ENCODE measurements at regions not wholly inside any gene's neighbourhood (a gene's known extent, or its start where the extent isn't known, plus 50 kb on each side); places are given as distances from the start of the nearest gene placed in this dataset.

DNA sequence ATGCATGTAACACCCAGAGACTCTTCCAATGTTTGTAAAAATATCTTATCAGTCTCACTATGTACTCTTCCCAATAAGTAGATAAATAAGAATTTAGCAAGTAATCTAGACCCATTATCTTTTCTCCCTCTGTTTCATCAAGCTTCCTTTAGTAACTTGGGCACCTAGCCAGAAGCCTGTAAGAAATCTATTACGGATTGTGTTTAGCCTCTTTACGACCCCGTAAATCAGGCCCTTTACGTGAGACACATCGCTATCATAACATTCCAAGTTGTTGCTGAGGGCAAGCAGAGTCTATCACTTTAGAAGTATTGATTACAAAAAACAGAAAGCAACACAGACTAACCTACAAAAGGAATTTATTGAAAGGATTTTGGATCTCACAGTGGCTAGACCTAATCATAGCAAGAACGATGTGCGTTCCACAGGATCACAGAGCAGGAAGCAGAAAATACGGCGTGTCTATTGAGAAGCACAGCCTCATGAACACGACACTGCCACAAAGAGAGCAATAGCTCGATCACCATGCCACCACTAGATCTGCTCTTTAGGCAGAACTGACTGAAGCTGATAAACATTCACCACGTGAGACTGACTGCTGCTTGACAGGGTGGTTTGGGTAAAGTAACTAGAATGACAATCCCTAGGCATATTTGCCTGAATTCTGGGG is 922.1 kb downstream of the AMY1C start:
- H3K4me3 ChIP-seq (ENCODE audit: low read depth, poor library complexity, severe bottlenecking), result no peak overlapping the region
- DNase-seq (ENCODE audit: low spot score in 2 of 2), result no peak
- TF ChIP-seq POLR2A (IDR thresholded peaks at IDR 0.05), result no peak
- TF ChIP-seq, protein P1, sequence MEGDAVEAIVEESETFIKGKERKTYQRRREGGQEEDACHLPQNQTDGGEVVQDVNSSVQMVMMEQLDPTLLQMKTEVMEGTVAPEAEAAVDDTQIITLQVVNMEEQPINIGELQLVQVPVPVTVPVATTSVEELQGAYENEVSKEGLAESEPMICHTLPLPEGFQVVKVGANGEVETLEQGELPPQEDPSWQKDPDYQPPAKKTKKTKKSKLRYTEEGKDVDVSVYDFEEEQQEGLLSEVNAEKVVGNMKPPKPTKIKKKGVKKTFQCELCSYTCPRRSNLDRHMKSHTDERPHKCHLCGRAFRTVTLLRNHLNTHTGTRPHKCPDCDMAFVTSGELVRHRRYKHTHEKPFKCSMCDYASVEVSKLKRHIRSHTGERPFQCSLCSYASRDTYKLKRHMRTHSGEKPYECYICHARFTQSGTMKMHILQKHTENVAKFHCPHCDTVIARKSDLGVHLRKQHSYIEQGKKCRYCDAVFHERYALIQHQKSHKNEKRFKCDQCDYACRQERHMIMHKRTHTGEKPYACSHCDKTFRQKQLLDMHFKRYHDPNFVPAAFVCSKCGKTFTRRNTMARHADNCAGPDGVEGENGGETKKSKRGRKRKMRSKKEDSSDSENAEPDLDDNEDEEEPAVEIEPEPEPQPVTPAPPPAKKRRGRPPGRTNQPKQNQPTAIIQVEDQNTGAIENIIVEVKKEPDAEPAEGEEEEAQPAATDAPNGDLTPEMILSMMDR (IDR thresholded peaks at IDR 0.05), result no peak
- intact Hi-C loops (cut with DNase I; ENCODE audit: low total_unique reads), result no loop called here
- 16 to 34% methylated on average over 12 of the region's 12 CpGs for WGBS, 2 donors

DNA sequence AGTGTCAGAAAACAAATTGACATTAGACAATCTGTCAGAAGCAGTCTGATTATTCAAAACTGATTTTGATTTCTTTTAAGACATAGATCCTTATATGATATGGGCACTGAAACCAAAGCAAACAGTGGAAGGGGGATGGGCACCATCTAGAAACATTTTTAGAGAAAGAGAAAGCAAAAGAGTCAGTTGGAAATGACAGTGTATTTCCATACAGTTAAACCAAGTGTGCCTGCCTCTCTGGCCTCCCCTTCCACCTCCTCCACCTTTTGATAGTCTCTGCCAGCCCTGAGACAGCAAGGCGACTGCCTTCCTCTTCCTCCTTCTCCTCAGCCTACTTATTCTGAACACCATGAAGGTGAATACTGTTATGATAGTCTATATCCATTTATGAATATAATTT is 949.7 kb downstream of the AMY1C start:
- no peak overlapping the region for H3K4me3 ChIP-seq (ENCODE audit: low read depth, poor library complexity, severe bottlenecking)
- 82 to 89% methylated on average over 1 of the region's 1 CpG for WGBS, 2 donors
- DNase-seq (ENCODE audit: low spot score in 2 of 2), result no peak
- TF ChIP-seq, protein P1 (IDR thresholded peaks at IDR 0.05), result no peak
- no peak for TF ChIP-seq POLR2A (IDR thresholded peaks at IDR 0.05)
- intact Hi-C loops (cut with DNase I; ENCODE audit: low total_unique reads), result no loop called here

DNA sequence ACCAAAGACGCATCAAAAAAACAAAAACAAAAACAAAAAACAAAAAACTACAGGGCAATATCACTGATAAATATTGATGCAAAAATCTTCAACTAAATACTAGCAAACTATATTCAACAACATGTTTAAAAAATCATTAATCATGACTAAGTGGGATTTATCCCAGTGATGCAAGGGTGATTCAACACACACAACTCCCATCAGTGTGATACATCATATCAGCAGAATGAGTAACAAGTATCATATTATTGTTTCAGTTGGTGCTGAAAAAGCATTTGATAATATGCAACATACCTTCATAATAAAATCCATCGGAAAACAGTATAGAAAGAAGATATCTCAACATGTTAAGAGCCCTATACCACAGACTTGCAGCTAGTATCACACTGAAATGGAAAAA is 953.0 kb downstream of the AMY1C start:
- no peak for TF ChIP-seq POLR2A (IDR thresholded peaks at IDR 0.05)
- TF ChIP-seq, protein P1 (IDR thresholded peaks at IDR 0.05), result no peak
- H3K4me3 ChIP-seq (ENCODE audit: low read depth, poor library complexity, severe bottlenecking), result no peak overlapping the region
- no peak for DNase-seq (ENCODE audit: low spot score in 2 of 2)
- intact Hi-C loops (cut with DNase I; ENCODE audit: low total_unique reads), result loop anchor here (5.0 kb wide), 1 partner anchor 595 kb away; no protein-coding TSS in a partner anchor
- 86 to 87% methylated on average over 2 of the region's 2 CpGs for WGBS, 2 donors

DNA sequence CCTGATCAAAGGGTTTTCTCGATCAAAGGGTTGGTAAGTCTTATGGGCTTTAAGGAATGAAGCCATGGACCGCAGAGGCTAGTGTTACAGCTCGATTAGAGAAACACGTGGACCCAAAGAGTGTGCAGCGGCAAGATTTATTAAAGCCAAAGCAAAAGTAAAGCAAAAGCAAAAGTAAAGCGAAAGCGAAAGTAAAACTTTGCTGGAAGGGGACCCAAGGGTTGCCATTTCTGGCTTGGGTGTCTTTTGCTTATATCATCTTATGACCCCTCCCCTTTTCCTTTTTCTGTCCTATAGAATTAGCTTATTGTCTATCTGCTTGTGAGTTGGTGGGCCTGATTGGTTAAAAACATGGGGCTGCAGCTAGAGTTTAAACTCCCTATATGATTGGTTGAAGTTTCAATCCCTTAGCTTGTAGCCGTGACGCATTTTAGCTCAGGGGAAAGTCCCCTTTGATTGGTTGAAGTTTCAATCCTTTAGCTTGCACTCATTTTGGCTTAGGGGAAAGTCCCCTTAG is 957.0 kb downstream of the AMY1C start:
- TF ChIP-seq POLR2A (IDR thresholded peaks at IDR 0.05), result no peak
- TF ChIP-seq, protein P1 (IDR thresholded peaks at IDR 0.05), result no peak
- WGBS, 2 donors, result 85 to 88% methylated on average over 9 of the region's 9 CpGs
- intact Hi-C loops (cut with DNase I; ENCODE audit: low total_unique reads), result no loop called here
- no peak overlapping the region for H3K4me3 ChIP-seq (ENCODE audit: low read depth, poor library complexity, severe bottlenecking)
- DNase-seq (ENCODE audit: low spot score in 2 of 2), result no peak

DNA sequence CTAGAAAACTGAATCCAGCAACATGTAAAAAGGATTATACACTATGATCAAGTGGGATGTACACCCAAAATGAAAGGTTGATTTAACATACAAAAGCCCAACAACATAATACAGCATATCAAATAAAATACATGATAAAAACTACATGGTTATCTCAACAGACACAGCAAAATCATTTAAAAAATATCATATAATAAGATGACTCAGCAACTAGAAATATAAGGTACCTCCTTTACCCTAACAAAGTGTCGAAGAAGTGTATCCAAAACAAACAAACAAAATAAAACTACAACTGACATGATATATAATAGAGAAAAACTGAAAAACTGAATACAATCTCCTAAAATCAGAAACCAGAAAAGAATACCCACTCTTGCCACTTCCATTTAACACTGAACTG is 969.1 kb downstream of the AMY1C start:
- WGBS, 2 donors, result 83 to 91% methylated on average over 1 of the region's 1 CpG
- TF ChIP-seq, protein P1 (IDR thresholded peaks at IDR 0.05), result no peak
- no peak for TF ChIP-seq POLR2A (IDR thresholded peaks at IDR 0.05)
- no peak overlapping the region for H3K4me3 ChIP-seq (ENCODE audit: low read depth, poor library complexity, severe bottlenecking)
- no peak for DNase-seq (ENCODE audit: low spot score in 2 of 2)
- intact Hi-C loops (cut with DNase I; ENCODE audit: low total_unique reads), result no loop called here

DNA sequence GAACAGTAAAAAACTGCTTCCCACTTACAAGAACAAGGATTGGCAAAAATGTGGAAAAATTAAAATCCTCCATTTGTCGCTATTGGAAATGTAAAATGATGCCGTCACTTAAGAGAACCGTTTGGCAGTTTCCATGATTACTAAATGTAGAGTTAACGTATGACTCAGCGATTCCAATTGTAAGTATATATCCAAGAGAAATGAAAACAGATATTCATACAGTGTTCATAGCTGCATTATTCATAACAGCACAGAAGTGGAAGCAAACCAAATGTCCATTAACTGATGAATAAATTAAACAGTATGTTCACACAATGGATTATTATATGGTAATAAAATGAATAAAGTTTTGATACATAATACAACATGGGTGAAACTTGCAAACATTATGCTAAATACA is 971.0 kb downstream of the AMY1C start:
- no peak for DNase-seq (ENCODE audit: low spot score in 2 of 2)
- WGBS, 2 donors, result 89 to 91% methylated on average over 5 of the region's 5 CpGs
- TF ChIP-seq POLR2A (IDR thresholded peaks at IDR 0.05), result no peak
- TF ChIP-seq, protein P1 (IDR thresholded peaks at IDR 0.05), result no peak
- intact Hi-C loops (cut with DNase I; ENCODE audit: low total_unique reads), result no loop called here
- H3K4me3 ChIP-seq (ENCODE audit: low read depth, poor library complexity, severe bottlenecking), result no peak overlapping the region
